ENCODE measurements at regions not wholly inside any gene's neighbourhood (a gene's known extent, or its start where the extent isn't known, plus 50 kb on each side); places are given as distances from the start of the nearest gene placed in this dataset.

DNA sequence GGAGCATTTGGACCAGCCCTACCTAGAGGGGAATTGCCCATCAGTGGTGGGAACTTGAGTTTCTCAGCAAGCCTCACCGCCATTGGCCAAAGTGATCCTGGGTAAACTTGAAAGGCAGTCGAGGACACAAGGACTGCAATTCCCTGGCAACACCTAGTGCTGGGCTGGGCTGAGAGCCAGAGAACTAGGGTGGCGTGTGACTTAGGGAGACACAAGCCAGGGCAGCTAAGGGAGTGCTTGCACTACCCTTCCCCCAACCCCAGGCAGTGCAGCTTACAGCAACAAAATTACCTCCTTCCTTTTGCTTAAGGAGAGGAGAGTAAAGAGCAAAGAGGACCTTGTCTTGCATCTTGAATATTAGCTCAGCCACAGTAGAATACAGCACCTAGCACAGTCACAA, 176.9 kb upstream of the PRMT6 start:
- no peaks in the 10 kb centered on the region for H3K36me3 ChIP-seq (ENCODE audit: control insufficient read depth, insufficient read depth, low read length)
- no peaks in the 10 kb centered on the region for H3K4me1 ChIP-seq
- DNase-seq, result no peak
- Mint-ChIP-seq H3K27ac (ENCODE audit: unreplicated experiment) (no peak overlapping the region), H3K4me1 (ENCODE audit: low read depth, unreplicated experiment) (no peaks in the 10 kb centered on the region), H3K36me3 (ENCODE audit: insufficient read depth, unreplicated experiment) (no peaks in the 10 kb centered on the region), H3K9me3 (ENCODE audit: unreplicated experiment) (no peaks in the 10 kb centered on the region), H3K4me3 (ENCODE audit: unreplicated experiment) (no peak overlapping the region), H3K27me3 (ENCODE audit: insufficient read depth, unreplicated experiment) (peaks cover 5% of the 10 kb centered on the region)
- intact Hi-C loops (cut with micrococcal nuclease; ENCODE audit: unreplicated experiment), result no loop called here
- H3K4me3 ChIP-seq (ENCODE audit: low read depth, low read length), result no peak overlapping the region
- H3K27me3 ChIP-seq (replicated peaks; ENCODE audit: control insufficient read depth, insufficient read depth, low read length), result no peaks in the 10 kb centered on the region
- BruUV-seq (replicated peaks), result no TSS peak
- CTCF ChIA-PET, result no interaction called here
- no peaks in the 10 kb centered on the region for H3K9me3 ChIP-seq
- POLR2A ChIA-PET, result no interaction called here
- TF ChIP-seq, protein P1, sequence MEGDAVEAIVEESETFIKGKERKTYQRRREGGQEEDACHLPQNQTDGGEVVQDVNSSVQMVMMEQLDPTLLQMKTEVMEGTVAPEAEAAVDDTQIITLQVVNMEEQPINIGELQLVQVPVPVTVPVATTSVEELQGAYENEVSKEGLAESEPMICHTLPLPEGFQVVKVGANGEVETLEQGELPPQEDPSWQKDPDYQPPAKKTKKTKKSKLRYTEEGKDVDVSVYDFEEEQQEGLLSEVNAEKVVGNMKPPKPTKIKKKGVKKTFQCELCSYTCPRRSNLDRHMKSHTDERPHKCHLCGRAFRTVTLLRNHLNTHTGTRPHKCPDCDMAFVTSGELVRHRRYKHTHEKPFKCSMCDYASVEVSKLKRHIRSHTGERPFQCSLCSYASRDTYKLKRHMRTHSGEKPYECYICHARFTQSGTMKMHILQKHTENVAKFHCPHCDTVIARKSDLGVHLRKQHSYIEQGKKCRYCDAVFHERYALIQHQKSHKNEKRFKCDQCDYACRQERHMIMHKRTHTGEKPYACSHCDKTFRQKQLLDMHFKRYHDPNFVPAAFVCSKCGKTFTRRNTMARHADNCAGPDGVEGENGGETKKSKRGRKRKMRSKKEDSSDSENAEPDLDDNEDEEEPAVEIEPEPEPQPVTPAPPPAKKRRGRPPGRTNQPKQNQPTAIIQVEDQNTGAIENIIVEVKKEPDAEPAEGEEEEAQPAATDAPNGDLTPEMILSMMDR (IDR thresholded peaks at IDR 0.05; ENCODE audit: insufficient read depth in 1 of 2, low read depth in 1 of 2, low read length in 1 of 2, severe bottlenecking in 1 of 2, unreplicated experiment in 1 of 2), result no peak

GRCh38 chr1:106880226-106880625, 176.2 kb upstream of the PRMT6 start:
- no peak overlapping the region for H3K27ac Mint-ChIP-seq (ENCODE audit: unreplicated experiment)
- no peak overlapping the region for H3K4me3 Mint-ChIP-seq (ENCODE audit: unreplicated experiment)
- TF ChIP-seq, protein P1 (IDR thresholded peaks at IDR 0.05; ENCODE audit: insufficient read depth in 1 of 2, low read depth in 1 of 2, low read length in 1 of 2, severe bottlenecking in 1 of 2, unreplicated experiment in 1 of 2), result no peak
- ChIA-PET CTCF (no interaction called here), POLR2A (no interaction called here)
- BruUV-seq (replicated peaks), result no TSS peak
- no peak overlapping the region for H3K4me3 ChIP-seq (ENCODE audit: low read depth, low read length)
- no peaks in the 10 kb centered on the region for H3K4me1 Mint-ChIP-seq (ENCODE audit: low read depth, unreplicated experiment)
- no peaks in the 10 kb centered on the region for H3K36me3 ChIP-seq (ENCODE audit: control insufficient read depth, insufficient read depth, low read length)
- H3K27me3 Mint-ChIP-seq (ENCODE audit: insufficient read depth, unreplicated experiment), result peaks cover 3% of the 10 kb centered on the region
- H3K36me3 Mint-ChIP-seq (ENCODE audit: insufficient read depth, unreplicated experiment), result no peaks in the 10 kb centered on the region
- H3K27me3 ChIP-seq (replicated peaks; ENCODE audit: control insufficient read depth, insufficient read depth, low read length), result no peaks in the 10 kb centered on the region
- no peak for DNase-seq
- intact Hi-C loops (cut with micrococcal nuclease; ENCODE audit: unreplicated experiment), result no loop called here
- H3K4me1 ChIP-seq, result no peaks in the 10 kb centered on the region
- no peaks in the 10 kb centered on the region for H3K9me3 ChIP-seq
- no peaks in the 10 kb centered on the region for H3K9me3 Mint-ChIP-seq (ENCODE audit: unreplicated experiment)

GRCh38 chr1:106883208-106883607, 173.3 kb upstream of the PRMT6 start:
- Mint-ChIP-seq H3K4me1 (ENCODE audit: low read depth, unreplicated experiment) (no peaks in the 10 kb centered on the region), H3K36me3 (ENCODE audit: insufficient read depth, unreplicated experiment) (no peaks in the 10 kb centered on the region), H3K9me3 (ENCODE audit: unreplicated experiment) (no peaks in the 10 kb centered on the region), H3K4me3 (ENCODE audit: unreplicated experiment) (no peak overlapping the region), H3K27ac (ENCODE audit: unreplicated experiment) (no peak overlapping the region), H3K27me3 (ENCODE audit: insufficient read depth, unreplicated experiment) (no peaks in the 10 kb centered on the region)
- Histone ChIP-seq H3K36me3 (ENCODE audit: control insufficient read depth, insufficient read depth, low read length) (no peaks in the 10 kb centered on the region), H3K27me3 (replicated peaks; ENCODE audit: control insufficient read depth, insufficient read depth, low read length) (no peaks in the 10 kb centered on the region), H3K9me3 (no peaks in the 10 kb centered on the region), H3K4me3 (ENCODE audit: low read depth, low read length) (no peak overlapping the region), H3K4me1 (no peaks in the 10 kb centered on the region)
- no peak for DNase-seq
- ChIA-PET POLR2A (no interaction called here), CTCF (no interaction called here)
- TF ChIP-seq, protein P1 (IDR thresholded peaks at IDR 0.05; ENCODE audit: insufficient read depth in 1 of 2, low read depth in 1 of 2, low read length in 1 of 2, severe bottlenecking in 1 of 2, unreplicated experiment in 1 of 2), result no peak
- intact Hi-C loops (cut with micrococcal nuclease; ENCODE audit: unreplicated experiment), result no loop called here
- BruUV-seq (replicated peaks), result no TSS peak
